NCI-H69 (cell line): ENCODE measurements at regions not wholly inside any gene's neighbourhood (a gene's known extent, or its start where the extent isn't known, plus 50 kb on each side); places are given as distances from the start of the nearest gene placed in this dataset.
A peak's percentile ranks its signal among the peaks of the same experiment; 100 is the strongest.

Experiments used
- DNase-seq: peaks from one replicate; lab custom pipeline; 2025; lab: John Stamatoyannopoulos, UW

DNA sequence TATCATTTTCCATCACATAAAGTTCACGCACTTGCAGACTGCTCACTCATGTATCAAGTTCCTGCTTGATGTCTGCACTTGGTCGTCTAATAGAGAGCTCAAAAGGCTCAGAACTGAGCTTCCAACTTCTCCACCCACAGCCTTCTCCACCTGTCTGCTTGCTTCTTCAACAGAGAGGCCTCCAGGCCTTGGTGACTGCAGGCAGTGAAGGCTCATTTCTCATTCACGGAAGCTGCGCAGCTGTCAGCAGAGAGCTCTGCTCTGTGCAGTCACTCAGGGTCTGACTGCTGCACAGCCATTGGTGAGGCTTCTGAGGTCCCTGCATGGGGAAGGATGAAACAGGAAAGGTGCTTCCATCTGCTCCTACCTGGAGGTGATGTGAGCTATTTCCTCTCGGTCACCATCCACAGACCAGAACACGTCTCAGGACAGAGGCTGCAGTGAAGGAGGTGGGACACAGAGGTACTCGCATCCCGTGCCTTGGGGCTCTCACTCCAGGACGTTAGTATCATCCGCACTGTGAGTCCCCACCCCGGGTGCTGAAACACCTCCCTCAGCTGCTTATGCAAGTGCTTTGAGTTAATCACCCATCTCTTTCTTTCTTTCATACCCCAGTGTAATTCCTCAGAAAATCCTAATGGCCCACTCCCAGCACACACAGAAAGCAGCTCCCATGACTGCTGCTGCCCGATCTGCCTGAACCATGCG, 126.2 kb downstream of the TMEM18 start:
- DNase-seq, result no peak

DNA sequence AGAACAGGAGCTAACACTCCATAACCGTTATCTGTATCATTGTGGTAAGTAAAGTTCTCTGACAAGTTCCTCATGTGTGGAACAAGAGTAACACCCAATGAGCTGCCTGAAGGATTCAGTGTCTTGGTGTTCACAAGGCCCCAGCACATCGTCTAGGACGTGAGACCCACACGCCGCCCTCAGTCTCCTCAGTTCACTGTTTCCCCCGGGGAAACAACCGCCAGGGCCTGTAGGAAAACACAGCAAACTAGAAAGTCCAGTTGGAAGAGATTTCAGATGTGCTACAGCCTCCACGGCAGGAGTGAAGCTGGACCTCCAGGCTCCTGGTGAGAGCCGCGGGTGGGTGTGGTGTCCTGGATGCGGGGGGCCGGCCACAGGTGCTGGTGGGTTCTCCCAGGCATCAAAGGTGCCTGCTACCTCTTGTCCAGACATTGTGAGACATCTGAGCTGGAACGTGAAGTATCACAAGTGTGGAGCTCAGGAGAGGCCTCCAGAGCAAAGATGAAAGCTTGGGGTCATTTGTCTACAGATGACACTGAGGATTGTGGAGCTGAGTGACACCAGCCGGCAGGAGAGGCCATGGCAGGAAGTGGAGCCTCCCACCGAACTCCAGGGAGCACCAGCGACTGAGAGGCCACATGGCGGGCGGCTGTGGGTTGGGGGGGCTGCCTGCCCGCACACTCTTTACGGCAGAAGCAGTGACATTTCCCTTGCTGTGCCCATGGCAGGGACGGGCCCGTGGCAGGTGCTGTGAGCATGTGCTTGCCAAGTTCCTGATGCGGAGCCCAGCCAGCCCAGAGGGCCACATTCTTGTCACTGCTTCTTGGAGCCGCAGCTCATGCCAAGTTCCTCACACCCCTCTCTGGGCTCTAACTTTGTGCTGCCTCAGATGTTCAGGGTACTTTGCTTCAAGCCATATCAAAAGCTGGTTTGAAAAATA, 131.2 kb downstream of the TMEM18 start:
- no peak for DNase-seq

GRCh38 chr2:545228-545627, 132.0 kb downstream of the TMEM18 start:
- DNase-seq, result no peak

- DNase-seq, result no peak
Observed at GRCh38 chr2:538646-539045, 138.6 kb downstream of the TMEM18 start.

DNA sequence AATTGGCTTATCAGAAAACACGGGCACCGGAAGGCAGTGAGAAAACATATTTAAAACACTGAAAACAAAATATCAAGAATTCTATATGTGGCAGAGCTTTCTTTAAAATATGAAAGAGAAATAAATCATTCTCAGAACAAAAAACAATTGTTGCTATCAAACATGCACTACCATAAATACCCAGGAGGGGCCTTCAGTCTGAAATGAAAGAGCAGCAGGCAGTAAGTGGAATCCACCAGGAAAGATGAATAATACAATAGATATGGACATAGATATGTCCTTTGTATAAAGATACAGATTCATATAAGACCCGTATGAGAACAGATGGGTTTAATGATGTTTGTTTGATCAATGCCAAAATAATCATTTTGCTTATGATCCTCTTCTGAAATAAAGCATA, 142.0 kb downstream of the TMEM18 start:
- DNase-seq, result no peak

- no peak for DNase-seq
Observed at GRCh38 chr2:529852-530251, 147.4 kb downstream of the TMEM18 start.

DNA sequence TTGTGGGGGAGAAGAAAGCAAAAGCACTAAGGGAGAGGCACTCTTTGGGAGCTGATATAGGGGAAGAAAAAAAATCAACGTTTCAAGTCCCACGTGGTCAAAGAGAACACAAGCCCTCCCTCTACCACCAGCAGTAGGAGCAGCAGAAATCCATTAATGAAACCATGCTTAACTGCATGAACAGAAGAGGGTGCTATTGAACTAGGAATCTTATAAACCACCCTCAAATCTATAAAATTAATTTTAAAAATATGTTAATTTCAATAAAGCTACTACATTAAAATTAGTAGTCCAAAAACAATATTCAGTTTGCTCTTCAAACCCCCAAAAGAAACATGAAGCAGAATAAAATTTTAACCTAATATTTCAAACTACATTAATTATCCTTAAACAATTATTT, 147.8 kb downstream of the TMEM18 start:
- peak; percentile 49 for DNase-seq

DNA sequence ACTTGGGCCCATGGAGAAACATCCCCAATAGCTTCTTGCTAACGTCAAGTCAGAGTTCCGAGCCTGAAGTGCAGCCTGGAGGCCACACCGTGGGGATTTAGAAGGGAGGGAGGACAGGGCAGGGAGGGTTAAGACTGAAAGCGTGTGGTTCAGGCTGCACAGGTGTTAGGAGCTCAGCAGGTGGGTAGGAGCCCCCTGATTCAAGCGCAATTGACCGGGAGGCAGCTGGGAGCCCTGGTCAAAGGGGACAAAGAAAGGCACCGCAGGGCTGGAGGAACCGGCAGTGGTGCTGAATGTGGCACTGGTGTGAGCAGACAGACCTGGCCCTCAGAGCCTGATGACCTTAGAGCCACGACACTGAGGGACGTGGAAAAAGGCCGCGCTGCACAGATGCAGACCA, 149.6 kb downstream of the TMEM18 start:
- no peak for DNase-seq

GRCh38 chr2:526918-527317, 150.3 kb downstream of the TMEM18 start:
- DNase-seq, result no peak

GRCh38 chr2:525611-526010, 151.6 kb downstream of the TMEM18 start:
- DNase-seq, result no peak

DNA sequence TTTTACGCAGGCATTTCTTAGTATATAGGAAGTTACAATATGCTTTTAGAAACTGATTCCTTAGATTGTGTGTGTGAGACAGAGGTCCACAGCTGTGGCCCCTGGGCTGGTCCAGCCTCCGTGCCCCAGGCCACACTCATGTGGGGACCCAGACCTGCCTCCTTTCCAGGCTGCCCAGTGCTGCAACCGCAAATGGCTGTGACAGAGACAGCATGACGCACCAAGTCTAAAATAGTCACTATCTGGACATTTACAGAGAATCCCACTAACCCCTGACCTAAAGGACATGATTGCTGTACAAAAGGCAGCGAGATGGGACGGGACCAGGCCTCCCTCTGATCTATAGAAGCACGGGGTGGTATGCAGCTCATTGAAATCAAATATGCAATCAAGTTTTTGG, 152.2 kb downstream of the TMEM18 start:
- DNase-seq, result no peak

- DNase-seq, result no peak
Observed at GRCh38 chr2:524442-524841, 152.8 kb downstream of the TMEM18 start.

GRCh38 chr2:523698-524270, 153.4 kb downstream of the TMEM18 start:
- DNase-seq, result no peak

DNA sequence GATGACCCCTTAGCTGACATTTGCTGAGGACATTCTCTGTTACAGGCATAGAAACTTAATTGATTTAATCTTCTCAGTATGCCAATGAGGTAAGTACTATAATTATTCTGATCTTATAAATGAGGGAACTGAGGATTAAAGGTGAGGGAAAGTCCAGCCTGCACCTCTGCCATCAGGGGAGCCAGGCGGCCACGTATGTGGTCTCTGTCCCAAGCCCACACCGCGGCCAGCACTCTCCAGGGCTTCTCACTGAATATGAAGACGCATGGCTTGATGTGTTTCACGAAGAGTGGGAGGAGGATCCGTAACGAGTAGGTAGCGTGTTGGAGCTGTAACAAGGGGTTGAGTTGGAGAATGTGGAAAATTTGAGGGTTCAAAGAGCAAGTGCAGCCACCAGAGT, 154.4 kb downstream of the TMEM18 start:
- no peak for DNase-seq

GRCh38 chr2:521853-522530, 155.2 kb downstream of the TMEM18 start:
- no peak for DNase-seq

DNA sequence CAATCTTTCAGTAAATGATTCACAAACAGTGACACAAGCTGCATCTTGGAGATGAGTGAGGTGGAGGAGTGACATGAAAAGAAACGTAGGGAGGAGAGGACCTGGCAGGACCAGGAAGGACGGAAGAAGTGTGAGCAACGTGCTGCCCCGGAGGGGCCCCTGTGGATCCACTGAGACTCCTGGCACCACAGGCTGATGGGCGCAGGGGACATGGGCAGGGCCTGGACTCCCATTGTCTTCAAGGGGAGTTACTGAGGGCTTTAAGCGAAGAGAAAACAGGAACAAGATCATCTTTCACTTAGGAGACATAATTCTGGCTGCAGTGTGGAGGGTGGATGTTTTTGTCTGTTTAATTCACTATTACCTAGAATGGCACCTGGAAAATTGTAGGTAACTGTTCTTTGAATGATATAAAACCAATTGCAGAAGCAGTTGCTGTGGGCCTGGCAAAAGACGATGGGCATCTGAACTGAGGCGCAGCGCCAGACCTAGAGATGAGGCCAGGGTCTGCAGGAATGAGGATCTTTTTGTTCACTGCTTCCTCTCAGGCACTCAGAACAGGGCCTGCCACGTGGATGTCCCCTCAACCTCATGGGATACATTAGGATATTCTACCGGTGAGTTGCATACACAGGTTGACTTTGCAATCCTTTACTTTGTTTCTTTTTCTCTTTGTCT, 156.4 kb downstream of the TMEM18 start:
- DNase-seq, result no peak

- no peak for DNase-seq
Observed at GRCh38 chr2:516944-517343, 160.3 kb downstream of the TMEM18 start.

GRCh38 chr2:516131-516530, 161.1 kb downstream of the TMEM18 start:
- DNase-seq, result no peak

GRCh38 chr2:515441-516127, 161.6 kb downstream of the TMEM18 start:
- no peak for DNase-seq

DNA sequence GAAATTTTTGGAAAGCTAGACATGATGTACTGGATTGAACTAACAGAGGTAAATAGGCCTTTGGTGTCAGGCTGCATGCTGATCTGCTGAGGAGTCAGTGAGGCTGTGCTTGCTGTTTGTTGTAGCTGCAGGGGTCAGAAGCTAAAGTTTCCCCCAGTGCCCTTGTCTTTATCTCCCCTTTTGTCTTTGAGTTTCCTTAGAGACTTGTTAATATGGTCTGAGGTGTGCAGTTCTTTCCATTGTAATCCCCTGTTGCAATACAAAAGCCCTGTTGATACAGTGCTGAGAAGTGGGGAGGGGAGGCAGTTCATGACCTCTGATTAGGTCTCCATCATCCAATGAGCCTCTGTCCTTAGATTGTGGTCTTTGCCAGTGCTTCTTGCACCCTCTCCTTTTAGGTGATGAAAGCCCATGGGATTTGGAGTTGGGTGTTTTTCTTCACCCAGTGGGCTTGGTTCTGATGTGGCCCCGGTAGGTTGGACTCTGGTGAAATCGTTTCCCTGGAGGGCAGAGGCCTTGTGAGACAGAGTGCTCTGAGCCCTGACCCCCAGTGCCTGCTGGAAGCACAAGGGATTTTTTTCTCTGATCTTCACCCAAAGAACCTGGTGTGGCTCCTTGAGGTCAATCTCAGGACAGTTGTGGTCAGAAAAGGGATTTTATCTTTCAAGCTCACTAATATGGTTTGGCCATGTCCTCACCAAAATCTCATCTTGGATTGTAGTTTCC, 163.1 kb downstream of the TMEM18 start:
- DNase-seq, result no peak

DNA sequence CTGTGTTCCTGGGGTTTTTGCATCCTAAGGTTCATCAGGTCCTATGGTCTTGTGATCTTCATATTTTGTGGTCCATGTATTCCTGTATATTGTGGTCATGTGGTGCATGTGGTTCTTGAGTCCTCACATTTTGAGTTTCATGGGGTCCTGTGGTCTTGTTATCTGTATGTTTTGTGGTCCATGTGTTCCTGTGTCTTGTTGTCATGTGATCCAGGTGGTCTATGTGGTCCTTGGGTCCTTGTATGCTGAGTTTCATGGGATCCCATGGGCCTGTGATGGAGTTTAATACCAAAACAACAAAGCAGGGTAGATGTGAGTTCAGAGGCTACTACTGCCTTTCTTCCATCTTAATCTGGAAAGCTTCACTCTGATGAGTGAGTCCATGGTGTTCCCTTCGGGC, 166.4 kb downstream of the TMEM18 start:
- no peak for DNase-seq
